ENCODE measurements at regions not wholly inside any gene's neighbourhood (a gene's known extent, or its start where the extent isn't known, plus 50 kb on each side); places are given as distances from the start of the nearest gene placed in this dataset.

DNA sequence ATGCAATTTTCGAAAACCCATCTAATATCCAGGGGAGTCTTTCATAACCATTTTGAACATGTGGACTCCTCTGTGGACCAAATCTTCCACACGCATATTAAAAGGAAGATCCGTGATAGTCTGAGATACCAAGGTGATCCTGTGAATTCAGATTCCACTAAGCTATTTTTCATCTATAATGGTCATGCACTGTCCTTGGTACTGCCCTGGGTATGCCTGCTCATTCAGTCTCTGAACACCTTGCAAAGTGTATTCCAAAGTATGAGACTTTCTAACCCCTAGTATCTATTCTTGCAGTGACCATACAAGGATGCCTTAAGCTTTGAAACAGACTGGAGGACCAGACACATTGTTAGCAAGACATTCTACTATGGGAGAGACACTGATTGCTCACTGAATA lies 217.6 kb upstream of the CCDC150 start:
- TF ChIP-seq, protein P1, sequence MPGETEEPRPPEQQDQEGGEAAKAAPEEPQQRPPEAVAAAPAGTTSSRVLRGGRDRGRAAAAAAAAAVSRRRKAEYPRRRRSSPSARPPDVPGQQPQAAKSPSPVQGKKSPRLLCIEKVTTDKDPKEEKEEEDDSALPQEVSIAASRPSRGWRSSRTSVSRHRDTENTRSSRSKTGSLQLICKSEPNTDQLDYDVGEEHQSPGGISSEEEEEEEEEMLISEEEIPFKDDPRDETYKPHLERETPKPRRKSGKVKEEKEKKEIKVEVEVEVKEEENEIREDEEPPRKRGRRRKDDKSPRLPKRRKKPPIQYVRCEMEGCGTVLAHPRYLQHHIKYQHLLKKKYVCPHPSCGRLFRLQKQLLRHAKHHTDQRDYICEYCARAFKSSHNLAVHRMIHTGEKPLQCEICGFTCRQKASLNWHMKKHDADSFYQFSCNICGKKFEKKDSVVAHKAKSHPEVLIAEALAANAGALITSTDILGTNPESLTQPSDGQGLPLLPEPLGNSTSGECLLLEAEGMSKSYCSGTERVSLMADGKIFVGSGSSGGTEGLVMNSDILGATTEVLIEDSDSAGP (CRISPR knock-in tag; IDR thresholded peaks at IDR 0.05) = no peak
- TF ChIP-seq SIN3A (IDR thresholded peaks at IDR 0.05; ENCODE audit: borderline replicate concordance in 2 of 2, control insufficient read depth in 1 of 2, low read depth in 2 of 2, low read length in 2 of 2) = no peak
- TF ChIP-seq BACH1 (tag; IDR thresholded peaks at IDR 0.05) = no peak
- TF ChIP-seq SAFB2 (IDR thresholded peaks at IDR 0.05; ENCODE audit: borderline replicate concordance, low read depth, low read length, severe bottlenecking) = no peak
- TF ChIP-seq YY1 (IDR thresholded peaks at IDR 0.05; ENCODE audit: borderline replicate concordance in 1 of 3, control insufficient read depth in 1 of 3, extremely low read depth in 1 of 3, insufficient read depth in 3 of 3, insufficient read length in 1 of 3, insufficient replicate concordance in 2 of 3, low read depth in 1 of 3, low read length in 2 of 3) = no peak
- TF ChIP-seq, protein P2, sequence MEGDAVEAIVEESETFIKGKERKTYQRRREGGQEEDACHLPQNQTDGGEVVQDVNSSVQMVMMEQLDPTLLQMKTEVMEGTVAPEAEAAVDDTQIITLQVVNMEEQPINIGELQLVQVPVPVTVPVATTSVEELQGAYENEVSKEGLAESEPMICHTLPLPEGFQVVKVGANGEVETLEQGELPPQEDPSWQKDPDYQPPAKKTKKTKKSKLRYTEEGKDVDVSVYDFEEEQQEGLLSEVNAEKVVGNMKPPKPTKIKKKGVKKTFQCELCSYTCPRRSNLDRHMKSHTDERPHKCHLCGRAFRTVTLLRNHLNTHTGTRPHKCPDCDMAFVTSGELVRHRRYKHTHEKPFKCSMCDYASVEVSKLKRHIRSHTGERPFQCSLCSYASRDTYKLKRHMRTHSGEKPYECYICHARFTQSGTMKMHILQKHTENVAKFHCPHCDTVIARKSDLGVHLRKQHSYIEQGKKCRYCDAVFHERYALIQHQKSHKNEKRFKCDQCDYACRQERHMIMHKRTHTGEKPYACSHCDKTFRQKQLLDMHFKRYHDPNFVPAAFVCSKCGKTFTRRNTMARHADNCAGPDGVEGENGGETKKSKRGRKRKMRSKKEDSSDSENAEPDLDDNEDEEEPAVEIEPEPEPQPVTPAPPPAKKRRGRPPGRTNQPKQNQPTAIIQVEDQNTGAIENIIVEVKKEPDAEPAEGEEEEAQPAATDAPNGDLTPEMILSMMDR (IDR thresholded peaks at IDR 0.05 in 2 of 3, conservative IDR thresholded peaks at IDR 0.05 in 1 of 3; ENCODE audit: insufficient read depth in 2 of 3, low read depth in 1 of 3, low read length in 3 of 3) = no peak
- no peak for TF ChIP-seq HMGN3 (IDR thresholded peaks at IDR 0.05; ENCODE audit: borderline replicate concordance, extremely low read depth, insufficient read length, low read depth, low read length)
- TF ChIP-seq, protein P3, sequence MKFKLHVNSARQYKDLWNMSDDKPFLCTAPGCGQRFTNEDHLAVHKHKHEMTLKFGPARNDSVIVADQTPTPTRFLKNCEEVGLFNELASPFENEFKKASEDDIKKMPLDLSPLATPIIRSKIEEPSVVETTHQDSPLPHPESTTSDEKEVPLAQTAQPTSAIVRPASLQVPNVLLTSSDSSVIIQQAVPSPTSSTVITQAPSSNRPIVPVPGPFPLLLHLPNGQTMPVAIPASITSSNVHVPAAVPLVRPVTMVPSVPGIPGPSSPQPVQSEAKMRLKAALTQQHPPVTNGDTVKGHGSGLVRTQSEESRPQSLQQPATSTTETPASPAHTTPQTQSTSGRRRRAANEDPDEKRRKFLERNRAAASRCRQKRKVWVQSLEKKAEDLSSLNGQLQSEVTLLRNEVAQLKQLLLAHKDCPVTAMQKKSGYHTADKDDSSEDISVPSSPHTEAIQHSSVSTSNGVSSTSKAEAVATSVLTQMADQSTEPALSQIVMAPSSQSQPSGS (CRISPR knock-in tag; IDR thresholded peaks at IDR 0.05) = no peak
- no peak for TF ChIP-seq RBM15 (IDR thresholded peaks at IDR 0.05; ENCODE audit: insufficient read depth, low read length)
